Fibroblast of lung (primary cell): ENCODE measurements at regions not wholly inside any gene's neighbourhood (a gene's known extent, or its start where the extent isn't known, plus 50 kb on each side); places are given as distances from the start of the nearest gene placed in this dataset.

ENCODE experiments used
- CTCF ChIP-seq, 2 donors: IDR thresholded peaks in 1 of 2; conservative IDR thresholded peaks in 1 of 2; 1 replicate in 1 of 2; 2 replicates in 1 of 2; pipeline ENCODE4 v1.5.1; 2011 to 2012; ENCODE audit warnings: low read length in 2 of 2, control low read depth in 1 of 2, inconsistent platforms in 1 of 2, low read depth in 1 of 2, mild to moderate bottlenecking in 1 of 2
- EZH2 ChIP-seq: IDR thresholded peaks from 2 replicates; pipeline ENCODE4 v1.5.1; 2012; ENCODE audit warnings: low read length, control low read depth, mild to moderate bottlenecking; ENCODE audit errors: missing control alignments

DNA sequence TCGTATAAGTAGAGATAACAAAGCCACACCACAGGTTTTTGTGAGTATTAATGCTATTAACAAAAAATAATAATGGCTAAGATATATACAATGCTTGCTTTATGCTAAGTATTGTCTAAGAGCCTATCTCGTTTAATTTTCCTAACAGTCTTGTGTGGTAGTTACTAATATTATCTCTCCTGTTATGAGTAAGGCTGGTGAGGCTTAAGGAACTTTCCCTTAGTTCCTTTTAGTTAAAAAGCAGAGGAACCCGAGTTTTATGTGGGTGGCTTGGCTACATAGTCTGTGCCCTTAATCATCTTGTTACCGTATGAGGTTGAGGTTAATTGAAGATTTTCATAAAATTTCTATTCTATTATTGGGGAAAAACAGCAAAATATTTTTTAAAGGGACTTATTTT, 218.4 kb downstream of the SOX2 start:
- TF ChIP-seq CTCF (conservative IDR thresholded peaks at IDR 0.05 in 1 of 2, IDR thresholded peaks at IDR 0.05 in 1 of 2; ENCODE audit: low read depth in 1 of 2, low read length in 2 of 2): no peak
- TF ChIP-seq EZH2: no peak
